ENCODE measurements at regions not wholly inside any gene's neighbourhood (a gene's known extent, or its start where the extent isn't known, plus 50 kb on each side); places are given as distances from the start of the nearest gene placed in this dataset.

- no peak for TF ChIP-seq CHD7 (IDR thresholded peaks at IDR 0.05; ENCODE audit: insufficient replicate concordance, low read length)
- no peak for TF ChIP-seq POLR2A (IDR thresholded peaks at IDR 0.05; ENCODE audit: control extremely low read depth in 1 of 2, low read depth in 2 of 2, low read length in 2 of 2)
- no peak for TF ChIP-seq TAF7 (optimal IDR thresholded peaks at IDR 0.05; ENCODE audit: borderline replicate concordance, low read depth, low read length)
- no peak for TF ChIP-seq BACH1 (IDR thresholded peaks at IDR 0.05; ENCODE audit: low read length)
- TF ChIP-seq TCF12 (IDR thresholded peaks at IDR 0.05; ENCODE audit: low read depth, low read length): no peak
- TF ChIP-seq SAP30 (IDR thresholded peaks at IDR 0.05; ENCODE audit: insufficient read depth, insufficient replicate concordance, low read length): no peak
- no peak for TF ChIP-seq KDM5A (IDR thresholded peaks at IDR 0.05; ENCODE audit: low read length)
These were observed 240.6 kb upstream of the SEMA3C start (continued) for GRCh38 chr7:81159402-81159801.
